GM18867 (cell line): ENCODE measurements at regions not wholly inside any gene's neighbourhood (a gene's known extent, or its start where the extent isn't known, plus 50 kb on each side); places are given as distances from the start of the nearest gene placed in this dataset.
A peak's percentile ranks its signal among the peaks of the same experiment; 100 is the strongest.

Source experiments
- ATAC-seq: cut with Tn5 transposase; IDR thresholded peaks from one replicate; pipeline ENCODE4 v1.9.1; 2021; ENCODE audit warnings: mild to moderate bottlenecking, moderate library complexity; ENCODE audit not compliant: unreplicated experiment

DNA sequence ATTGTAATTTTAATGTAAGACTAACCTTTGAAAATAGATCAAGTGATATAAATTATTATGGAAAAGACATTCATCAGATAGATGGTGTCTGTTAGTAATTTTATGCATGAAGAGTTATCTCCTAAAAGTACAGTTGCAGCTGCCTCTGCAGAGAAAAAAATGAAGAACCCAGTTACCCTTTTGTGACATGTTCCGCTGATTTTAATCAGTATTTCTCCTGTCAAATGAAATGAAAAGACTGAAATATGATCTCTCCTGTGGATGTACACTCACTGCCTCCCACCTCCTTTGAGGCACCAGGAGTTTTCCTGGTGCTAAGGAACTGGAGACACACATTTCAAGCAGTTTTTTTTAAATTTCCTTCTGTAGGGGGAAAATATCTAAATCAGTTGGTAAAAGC lies 277.4 kb downstream of the KIF4B start:
- no peak for ATAC-seq

- no peak for ATAC-seq
These were observed 280.1 kb downstream of the KIF4B start for GRCh38 chr5:155293605-155294178.

DNA sequence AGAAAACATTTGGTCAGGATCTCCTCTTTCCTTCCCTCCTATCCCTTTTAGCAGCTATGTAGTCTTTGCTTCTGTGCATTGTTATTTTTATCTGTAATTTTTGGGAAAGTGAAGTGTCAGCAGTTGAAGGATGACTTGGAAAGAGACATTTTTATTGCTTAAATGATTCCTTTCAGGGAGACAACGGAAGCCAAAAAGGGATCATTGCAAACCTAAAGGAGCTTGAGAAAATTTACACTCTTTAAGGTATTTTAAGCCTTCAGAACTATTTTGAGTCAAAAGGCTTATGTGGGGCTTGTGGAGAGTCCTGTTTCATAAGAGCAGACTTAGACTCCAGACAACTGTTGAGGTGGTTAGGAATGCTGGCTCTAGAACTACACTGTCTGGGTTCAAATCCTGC lies 281.6 kb downstream of the KIF4B start:
- no peak for ATAC-seq

DNA sequence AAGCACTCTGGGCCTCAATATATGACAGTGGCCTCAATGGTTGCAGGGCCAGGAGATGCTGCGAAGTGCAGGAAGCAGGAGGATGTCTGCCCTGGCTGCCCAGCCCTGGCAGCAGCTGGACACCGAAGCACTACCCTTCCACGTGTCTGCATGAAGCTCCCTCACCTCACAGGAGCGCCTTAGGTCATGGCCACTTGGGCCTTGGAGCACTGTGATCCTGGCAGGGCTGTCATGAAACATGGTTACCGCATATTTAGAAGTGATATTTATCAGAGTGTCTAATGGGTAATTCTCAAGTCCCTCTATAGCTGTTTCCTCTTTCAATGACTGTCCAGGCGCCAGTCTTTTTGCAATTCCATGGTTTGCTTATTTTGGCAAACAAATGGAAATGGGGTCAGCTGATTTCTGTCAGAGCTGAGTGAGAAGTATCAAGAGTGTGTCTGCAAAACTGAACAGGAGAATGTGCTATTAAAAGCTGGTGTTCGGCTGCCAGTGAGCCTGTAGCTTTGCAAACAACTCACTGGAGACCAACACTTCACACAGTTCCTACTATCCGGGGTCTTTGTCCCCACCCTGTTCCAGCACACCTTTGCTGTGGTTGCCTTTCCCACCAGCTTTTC lies 285.9 kb downstream of the KIF4B start:
- ATAC-seq = no peak

GRCh38 chr5:155303120-155303519 lies 289.6 kb downstream of the KIF4B start:
- no peak for ATAC-seq

DNA sequence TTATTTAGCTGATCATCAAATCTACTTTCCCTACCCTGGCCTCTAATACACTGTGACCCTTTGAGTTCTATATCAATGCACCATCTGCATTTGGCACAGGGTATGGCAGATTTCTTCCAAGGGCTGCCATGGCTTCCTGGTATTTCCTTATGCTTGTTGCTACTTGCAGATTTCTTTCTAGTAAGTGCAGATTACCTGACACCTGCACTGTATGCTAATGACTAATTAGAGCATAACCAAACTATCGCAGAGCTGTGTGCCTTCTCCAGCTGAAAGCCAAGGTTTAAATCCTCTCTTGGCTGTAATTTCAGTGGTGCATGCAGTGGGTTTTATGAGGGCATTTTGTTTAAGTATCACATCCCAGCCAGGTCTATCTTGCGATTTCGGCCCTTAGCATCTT lies 293.7 kb downstream of the KIF4B start:
- no peak for ATAC-seq

DNA sequence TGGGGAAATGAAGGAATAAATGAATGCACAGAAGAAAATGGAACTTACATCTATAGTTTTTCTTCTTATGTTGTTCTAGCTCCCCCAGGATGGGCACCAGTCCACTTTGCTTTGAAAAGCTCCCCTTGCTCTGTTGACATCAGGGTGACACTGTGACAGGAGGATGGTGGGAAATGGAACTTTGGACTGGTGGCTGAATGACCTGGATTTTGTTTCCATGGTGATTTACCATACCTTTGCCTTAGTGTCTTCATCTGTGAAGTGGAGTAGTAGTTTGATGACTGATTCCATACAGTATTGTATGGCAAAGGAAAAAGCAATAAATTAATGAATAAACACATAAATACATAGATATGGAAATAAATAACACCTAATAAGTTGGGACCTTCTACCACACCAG lies 294.7 kb downstream of the KIF4B start:
- ATAC-seq = no peak

DNA sequence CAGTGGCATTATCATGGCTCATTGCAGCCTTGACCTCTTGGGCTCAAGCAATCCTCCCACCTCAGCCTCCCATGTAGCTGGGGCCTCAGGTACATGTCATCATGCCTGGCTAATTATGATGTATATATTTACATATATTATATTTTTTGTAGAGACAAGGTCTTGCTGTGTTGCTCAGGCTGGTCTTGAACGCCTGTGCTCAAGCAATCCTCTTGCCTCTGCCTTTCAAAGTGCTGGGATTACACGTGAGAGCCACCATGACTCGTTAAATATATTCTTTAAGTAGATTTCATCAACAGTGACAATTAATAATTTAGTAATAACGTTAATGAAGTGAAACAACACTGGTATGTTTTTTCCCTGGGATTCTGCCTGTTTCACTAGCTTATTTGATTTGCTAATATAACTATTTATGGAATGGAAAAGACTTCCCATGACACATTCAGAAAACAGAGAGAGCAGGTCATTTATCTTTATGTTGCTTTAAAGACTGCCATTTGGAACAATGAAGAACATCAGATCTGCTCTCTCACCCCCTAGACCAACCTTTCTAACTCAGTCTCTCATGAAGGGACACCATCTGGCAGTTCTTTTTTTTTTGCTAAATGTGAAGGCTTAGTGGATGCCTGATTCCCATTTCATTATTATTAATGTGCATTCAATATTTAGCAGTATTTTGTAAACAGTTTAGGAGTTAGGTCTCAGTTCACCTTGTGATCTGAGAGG lies 295.6 kb downstream of the KIF4B start:
- no peak for ATAC-seq

DNA sequence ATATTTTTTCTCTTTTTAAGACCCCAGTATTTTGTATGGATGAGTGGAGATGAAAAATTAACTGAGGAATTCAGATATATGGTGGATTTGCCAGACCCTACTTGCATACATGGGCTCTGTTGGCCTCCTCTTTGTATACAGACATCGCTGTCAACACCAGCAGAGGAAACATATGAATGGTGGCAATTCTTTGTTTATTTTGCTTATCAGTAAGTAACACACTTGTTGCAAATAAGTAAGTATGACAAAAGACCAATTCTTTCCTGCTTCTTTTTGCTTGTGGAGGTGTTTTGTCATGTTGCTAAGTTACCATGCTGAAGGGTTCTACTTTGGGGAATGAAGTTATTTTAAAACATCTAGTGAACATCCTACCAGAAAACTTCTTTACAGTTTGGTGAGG lies 298.2 kb downstream of the KIF4B start:
- no peak for ATAC-seq

GRCh38 chr5:155313518-155313917 lies 300.0 kb downstream of the KIF4B start:
- no peak for ATAC-seq

GRCh38 chr5:155316070-155316714 lies 302.6 kb downstream of the KIF4B start:
- no peak for ATAC-seq

GRCh38 chr5:155332618-155333017 lies 319.1 kb downstream of the KIF4B start:
- ATAC-seq = peak; percentile 99

- ATAC-seq = no peak
These were observed 329.4 kb downstream of the KIF4B start for GRCh38 chr5:155342956-155343355.

DNA sequence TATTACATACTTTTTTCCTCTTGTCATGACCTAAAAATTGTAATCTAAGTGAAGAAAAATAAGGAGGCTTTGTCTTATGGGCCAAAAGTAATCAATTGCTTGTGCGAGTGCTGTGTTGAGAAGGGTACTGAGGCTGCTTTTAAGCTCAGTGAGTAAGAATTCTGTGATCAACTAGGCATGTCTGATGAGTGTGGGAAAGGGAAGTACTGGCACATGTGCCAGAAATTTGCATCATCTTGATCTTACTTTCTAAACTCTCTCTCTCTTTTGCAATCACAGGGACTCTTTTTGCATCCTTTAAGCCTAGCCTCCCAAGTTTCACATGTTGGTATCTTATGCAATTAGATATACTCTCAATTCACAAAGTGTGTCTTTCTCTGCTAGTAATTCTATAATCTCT lies 329.9 kb downstream of the KIF4B start:
- ATAC-seq = no peak

- ATAC-seq = no peak
These were observed 339.7 kb downstream of the KIF4B start for GRCh38 chr5:155353231-155353630.

DNA sequence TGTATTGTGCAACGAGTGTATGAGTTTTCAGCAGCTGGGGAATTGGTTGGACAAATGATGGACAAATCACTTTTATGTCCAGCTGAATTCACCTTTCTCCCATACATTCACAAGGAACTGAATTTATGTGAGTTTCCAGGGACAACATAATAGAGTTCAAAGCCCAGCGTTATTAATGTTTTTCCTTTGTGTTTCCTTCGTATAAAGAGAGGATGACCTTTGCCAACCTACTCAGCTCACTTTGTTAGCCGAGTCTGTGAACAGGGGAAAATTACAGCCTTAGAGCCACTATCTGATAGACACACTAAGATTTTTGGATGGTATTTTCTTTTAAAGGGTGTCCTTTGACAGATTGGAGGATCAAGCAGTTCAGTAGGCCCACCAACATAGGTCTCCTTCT lies 352.5 kb downstream of the KIF4B start:
- no peak for ATAC-seq

DNA sequence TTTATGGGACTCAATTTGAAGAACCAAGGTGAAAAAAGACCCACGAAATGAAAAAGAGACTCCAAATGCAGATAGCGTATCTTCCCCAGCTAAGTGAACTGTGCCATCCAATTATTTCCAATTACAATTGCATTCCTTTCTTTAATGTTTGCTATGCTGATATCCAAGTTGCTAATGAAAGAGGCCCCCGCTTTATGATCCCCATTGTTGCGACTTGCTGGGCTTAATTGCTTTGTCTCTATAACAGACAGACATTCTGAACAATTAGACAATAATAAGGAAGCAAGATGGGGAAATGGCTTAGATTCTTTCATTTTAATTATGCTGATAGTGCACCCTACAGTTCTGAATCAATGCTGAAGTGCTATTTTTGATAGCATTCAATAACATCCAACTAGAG lies 354.3 kb downstream of the KIF4B start:
- ATAC-seq = no peak

DNA sequence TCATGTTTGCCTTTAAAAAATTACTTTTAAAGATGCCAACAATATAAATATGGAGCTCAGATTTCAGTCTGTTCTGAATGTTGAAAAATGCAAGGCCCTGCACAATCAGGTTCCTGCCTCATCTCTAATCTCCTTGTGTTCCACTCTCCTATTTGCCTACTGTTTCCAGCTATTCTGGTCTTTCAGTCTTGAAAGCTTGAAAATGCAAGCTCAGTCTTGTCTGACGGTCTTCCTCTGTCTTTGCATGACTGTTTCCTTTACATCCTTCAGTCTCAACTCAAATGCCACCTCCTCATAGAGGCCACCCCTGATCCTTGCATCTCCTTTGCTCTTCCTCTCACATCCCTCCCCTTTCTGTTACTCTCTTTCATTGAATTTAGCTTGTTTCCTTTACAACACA lies 354.9 kb downstream of the KIF4B start:
- ATAC-seq = no peak

- no peak for ATAC-seq
These were observed 366.9 kb downstream of the KIF4B start for GRCh38 chr5:155380480-155380879.

DNA sequence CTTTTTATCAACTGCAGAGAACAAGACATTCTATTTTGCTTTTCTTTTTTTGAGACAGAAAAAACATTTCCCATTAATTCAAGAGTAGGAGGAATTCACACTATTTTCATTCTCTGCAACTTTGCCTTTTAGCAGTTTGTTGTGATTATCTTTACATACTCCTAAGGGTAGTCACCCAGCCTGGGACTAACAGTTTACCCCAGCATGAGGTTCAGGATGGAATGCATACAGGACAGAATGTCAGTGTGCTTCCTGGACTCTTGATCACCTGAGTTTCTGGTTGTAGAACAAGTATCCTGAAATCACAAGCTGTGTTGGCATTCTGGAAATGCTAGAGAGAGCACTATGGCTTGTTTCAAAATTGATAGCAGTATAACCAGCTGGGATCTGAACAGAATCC lies 368.1 kb downstream of the KIF4B start:
- ATAC-seq = no peak

DNA sequence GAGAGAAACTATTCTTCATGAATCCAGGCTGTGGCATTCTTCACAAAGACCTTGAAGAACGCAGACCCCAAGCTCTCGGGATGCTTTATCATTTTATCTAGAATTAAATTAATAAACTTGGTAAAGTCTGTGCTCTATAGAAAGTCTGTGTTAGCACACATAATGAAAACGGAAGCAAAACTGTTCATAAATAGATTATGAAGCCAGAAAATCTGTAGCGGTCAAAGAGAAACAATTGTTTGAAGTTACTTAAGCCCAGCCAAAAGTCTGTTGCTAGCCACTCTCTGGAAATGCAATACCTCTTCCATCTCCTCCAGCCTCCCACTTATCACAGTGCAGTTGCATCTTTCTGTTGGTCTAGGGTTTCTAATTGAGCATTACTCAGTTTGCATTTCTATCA lies 375.9 kb downstream of the KIF4B start:
- peak; percentile 87 for ATAC-seq

DNA sequence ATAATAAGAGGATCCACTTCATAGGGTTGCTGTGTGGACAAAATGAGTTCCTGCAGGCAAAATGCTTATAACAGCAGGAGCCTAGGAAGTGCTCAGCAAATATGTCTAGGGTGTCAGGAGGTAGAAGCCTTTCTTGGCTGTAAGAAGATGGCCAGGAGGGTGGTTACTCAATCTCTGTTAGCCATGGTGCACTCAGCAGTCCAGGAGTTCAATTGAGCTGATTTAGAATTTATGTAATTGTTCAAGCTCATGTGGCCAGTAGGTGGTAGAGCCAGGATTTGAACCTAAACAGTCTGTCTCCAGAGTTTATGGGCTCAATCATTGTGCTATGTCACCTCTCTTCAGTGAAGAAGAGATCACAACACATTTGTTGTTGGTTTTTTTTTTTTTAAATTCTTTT lies 381.2 kb downstream of the KIF4B start:
- no peak for ATAC-seq
